ENCODE measurements at regions not wholly inside any gene's neighbourhood (a gene's known extent, or its start where the extent isn't known, plus 50 kb on each side); places are given as distances from the start of the nearest gene placed in this dataset.

- H3K27me3 ChIP-seq (ENCODE audit: insufficient read depth, low read length), result no peaks in the 10 kb centered on the region
- no peak overlapping the region for H2AFZ ChIP-seq (ENCODE audit: low read length)
- H3K4me1 ChIP-seq (ENCODE audit: insufficient read depth, low read length, severe bottlenecking), result no peaks in the 10 kb centered on the region
- no peaks in the 10 kb centered on the region for H3K9me3 ChIP-seq (ENCODE audit: low read length)
- no peaks in the 10 kb centered on the region for H3K36me3 ChIP-seq (ENCODE audit: insufficient read depth, low read length)
- H3F3A ChIP-seq (ENCODE audit: insufficient read depth, low read length), result no peaks in the 10 kb centered on the region
- no peak overlapping the region for H3K4me2 ChIP-seq (ENCODE audit: low read length)
- no peaks in the 10 kb centered on the region for H3K79me2 ChIP-seq (ENCODE audit: insufficient read depth, low read length)
- no peaks in the 10 kb centered on the region for H4K20me1 ChIP-seq (ENCODE audit: insufficient read depth, low read length)
- no peak overlapping the region for H3K4me3 ChIP-seq (ENCODE audit: low read depth, low read length, poor library complexity, severe bottlenecking)
- no peak overlapping the region for H3K27ac ChIP-seq (ENCODE audit: low read depth, low read length, poor library complexity, severe bottlenecking)
- TF ChIP-seq CTCF (IDR thresholded peaks at IDR 0.05; ENCODE audit: low read length), result no peak
- TF ChIP-seq EZH2 (IDR thresholded peaks at IDR 0.05; ENCODE audit: borderline replicate concordance, low read length), result no peak
- H3K9ac ChIP-seq (ENCODE audit: low read length), result no peak overlapping the region
- H3K9me2 ChIP-seq (ENCODE audit: low read depth, low read length), result no peaks in the 10 kb centered on the region
Observed at GRCh38 chr9:85289142-85289541, 452.6 kb downstream of the AGTPBP1 start.

GRCh38 chr9:85283421-85283820 is 458.3 kb downstream of the AGTPBP1 start:
- Histone ChIP-seq H3K9me2 (ENCODE audit: low read depth, low read length) (no peaks in the 10 kb centered on the region), H3K79me2 (ENCODE audit: insufficient read depth, low read length) (no peaks in the 10 kb centered on the region), H4K20me1 (ENCODE audit: insufficient read depth, low read length) (no peaks in the 10 kb centered on the region), H3K9me3 (ENCODE audit: low read length) (no peaks in the 10 kb centered on the region), H3K4me2 (ENCODE audit: low read length) (no peak overlapping the region), H3K27ac (ENCODE audit: low read depth, low read length, poor library complexity, severe bottlenecking) (no peak overlapping the region), H3K36me3 (ENCODE audit: insufficient read depth, low read length) (no peaks in the 10 kb centered on the region), H3K4me3 (ENCODE audit: low read depth, low read length, poor library complexity, severe bottlenecking) (no peak overlapping the region), H3K9ac (ENCODE audit: low read length) (no peak overlapping the region), H2AFZ (ENCODE audit: low read length) (no peak overlapping the region), H3K27me3 (ENCODE audit: insufficient read depth, low read length) (no peaks in the 10 kb centered on the region), H3F3A (ENCODE audit: insufficient read depth, low read length) (no peaks in the 10 kb centered on the region), H3K4me1 (ENCODE audit: insufficient read depth, low read length, severe bottlenecking) (no peaks in the 10 kb centered on the region)
- TF ChIP-seq CTCF (IDR thresholded peaks at IDR 0.05; ENCODE audit: low read length), result no peak
- TF ChIP-seq EZH2 (IDR thresholded peaks at IDR 0.05; ENCODE audit: borderline replicate concordance, low read length), result no peak

GRCh38 chr9:85278769-85279168 is 463.0 kb downstream of the AGTPBP1 start:
- no peaks in the 10 kb centered on the region for H3K27me3 ChIP-seq (ENCODE audit: insufficient read depth, low read length)
- H3K36me3 ChIP-seq (ENCODE audit: insufficient read depth, low read length), result no peaks in the 10 kb centered on the region
- no peak overlapping the region for H2AFZ ChIP-seq (ENCODE audit: low read length)
- H3F3A ChIP-seq (ENCODE audit: insufficient read depth, low read length), result no peaks in the 10 kb centered on the region
- no peaks in the 10 kb centered on the region for H3K79me2 ChIP-seq (ENCODE audit: insufficient read depth, low read length)
- no peak overlapping the region for H3K4me2 ChIP-seq (ENCODE audit: low read length)
- no peaks in the 10 kb centered on the region for H3K9me2 ChIP-seq (ENCODE audit: low read depth, low read length)
- H3K4me3 ChIP-seq (ENCODE audit: low read depth, low read length, poor library complexity, severe bottlenecking), result no peak overlapping the region
- H3K27ac ChIP-seq (ENCODE audit: low read depth, low read length, poor library complexity, severe bottlenecking), result no peak overlapping the region
- TF ChIP-seq CTCF (IDR thresholded peaks at IDR 0.05; ENCODE audit: low read length) (no peak), EZH2 (IDR thresholded peaks at IDR 0.05; ENCODE audit: borderline replicate concordance, low read length) (no peak)
- H4K20me1 ChIP-seq (ENCODE audit: insufficient read depth, low read length), result no peaks in the 10 kb centered on the region
- H3K9ac ChIP-seq (ENCODE audit: low read length), result no peak overlapping the region
- no peaks in the 10 kb centered on the region for H3K4me1 ChIP-seq (ENCODE audit: insufficient read depth, low read length, severe bottlenecking)
- H3K9me3 ChIP-seq (ENCODE audit: low read length), result no peaks in the 10 kb centered on the region
